ENCODE measurements at regions not wholly inside any gene's neighbourhood (a gene's known extent, or its start where the extent isn't known, plus 50 kb on each side); places are given as distances from the start of the nearest gene placed in this dataset.
"Not testable (repeated sequence)": the region's sequence is repeated elsewhere in the genome, so short reads cannot be mapped to it uniquely, and the experiment has no call there.

GRCh38 chr1:60850084-60850483 lies 232.3 kb upstream of the NFIA start:
- Histone ChIP-seq H3K27me3 (no peaks in the 10 kb centered on the region), H3K27ac (no peak overlapping the region), H3K4me1 (no peaks in the 10 kb centered on the region), H3K36me3 (no peaks in the 10 kb centered on the region), H3K4me3 (no peak overlapping the region), H4K20me1 (no peaks in the 10 kb centered on the region), H3K9ac (no peak overlapping the region), H3K4me2 (no peak overlapping the region), H3K9me3 (replicated peaks in 1 of 11) (peaks cover 1 to 20% (median 16%) of the 10 kb centered on the region in 11 experiments; a peak in 16 of 22 replicates)
- no peak for TF ChIP-seq Cebpa-rat (IDR thresholded peaks at IDR 0.05)

- H3K4me2 ChIP-seq, result no peak overlapping the region
- no peaks in the 10 kb centered on the region for H4K20me1 ChIP-seq
- TF ChIP-seq Cebpa-rat (IDR thresholded peaks at IDR 0.05), result no peak
- H3K9ac ChIP-seq, result no peak overlapping the region
- H3K27me3 ChIP-seq, result no peaks in the 10 kb centered on the region
- no peaks in the 10 kb centered on the region for H3K36me3 ChIP-seq
- H3K4me1 ChIP-seq, result no peaks in the 10 kb centered on the region
- peaks cover 8 to 26% (median 22%) of the 10 kb centered on the region in 11 experiments; a peak in 17 of 22 replicates for H3K9me3 ChIP-seq (replicated peaks in 1 of 11)
- H3K27ac ChIP-seq, result no peak overlapping the region
- H3K4me3 ChIP-seq, result no peak overlapping the region
Observed at GRCh38 chr1:60849401-60849800, 233.0 kb upstream of the NFIA start.

- Histone ChIP-seq H3K36me3 (no peaks in the 10 kb centered on the region), H4K20me1 (no peaks in the 10 kb centered on the region), H3K27ac (no peak overlapping the region), H3K4me3 (no peak overlapping the region), H3K4me2 (no peak overlapping the region), H3K9ac (no peak overlapping the region), H3K4me1 (no peaks in the 10 kb centered on the region), H3K9me3 (replicated peaks in 1 of 11) (peaks cover 11 to 28% (median 23%) of the 10 kb centered on the region in 11 experiments; a peak in 17 of 22 replicates), H3K27me3 (no peaks in the 10 kb centered on the region)
- no peak for TF ChIP-seq Cebpa-rat (IDR thresholded peaks at IDR 0.05)
Observed at GRCh38 chr1:60848583-60849188, 233.7 kb upstream of the NFIA start.

GRCh38 chr1:60847855-60848582 lies 234.3 kb upstream of the NFIA start:
- H3K9me3 ChIP-seq (replicated peaks in 1 of 11), result peaks cover 11 to 28% (median 23%) of the 10 kb centered on the region in 11 experiments; a peak in 17 of 22 replicates
- no peaks in the 10 kb centered on the region for H3K36me3 ChIP-seq
- H3K4me2 ChIP-seq, result no peak overlapping the region
- no peaks in the 10 kb centered on the region for H3K27me3 ChIP-seq
- no peak overlapping the region for H3K4me3 ChIP-seq
- no peak overlapping the region for H3K27ac ChIP-seq
- H3K4me1 ChIP-seq, result no peaks in the 10 kb centered on the region
- no peaks in the 10 kb centered on the region for H4K20me1 ChIP-seq
- TF ChIP-seq Cebpa-rat (IDR thresholded peaks at IDR 0.05), result no peak
- H3K9ac ChIP-seq, result no peak overlapping the region

GRCh38 chr1:60847391-60847790 lies 235.0 kb upstream of the NFIA start:
- Histone ChIP-seq H3K4me1 (no peaks in the 10 kb centered on the region), H4K20me1 (no peaks in the 10 kb centered on the region), H3K9me3 (replicated peaks in 1 of 11) (peaks cover 11 to 28% (median 23%) of the 10 kb centered on the region in 11 experiments; a peak in 17 of 22 replicates), H3K27me3 (no peaks in the 10 kb centered on the region), H3K4me2 (no peak overlapping the region), H3K4me3 (no peak overlapping the region), H3K36me3 (no peaks in the 10 kb centered on the region), H3K27ac (no peak overlapping the region), H3K9ac (no peak overlapping the region)
- no peak for TF ChIP-seq Cebpa-rat (IDR thresholded peaks at IDR 0.05)

GRCh38 chr1:60845659-60846058 lies 236.7 kb upstream of the NFIA start:
- not testable (repeated sequence) for H4K20me1 ChIP-seq, H3K36me3 ChIP-seq, H3K4me2 ChIP-seq, H3K27me3 ChIP-seq, H3K27ac ChIP-seq, H3K4me1 ChIP-seq, H3K9ac ChIP-seq, H3K4me3 ChIP-seq
- H3K9me3 ChIP-seq (replicated peaks in 1 of 11), result peaks cover 11 to 26% (median 21%) of the 10 kb centered on the region in 11 experiments; a peak in 17 of 22 replicates

- Histone ChIP-seq H3K36me3 (no peaks in the 10 kb centered on the region), H4K20me1 (no peaks in the 10 kb centered on the region), H3K9ac (no peak overlapping the region), H3K4me3 (no peak overlapping the region), H3K4me1 (no peaks in the 10 kb centered on the region), H3K9me3 (replicated peaks in 1 of 11) (peaks cover 6 to 12% (median 8%) of the 10 kb centered on the region in 11 experiments; a peak in 12 of 22 replicates), H3K27ac (no peak overlapping the region), H3K27me3 (no peaks in the 10 kb centered on the region), H3K4me2 (no peak overlapping the region)
- no peak for TF ChIP-seq Cebpa-rat (IDR thresholded peaks at IDR 0.05)
Observed at GRCh38 chr1:60842304-60842703, 240.1 kb upstream of the NFIA start.

- no peaks in the 10 kb centered on the region for H3K27me3 ChIP-seq
- no peak overlapping the region for H3K4me2 ChIP-seq
- H3K36me3 ChIP-seq, result no peaks in the 10 kb centered on the region
- no peaks in the 10 kb centered on the region for H4K20me1 ChIP-seq
- H3K9ac ChIP-seq, result no peak overlapping the region
- no peak for TF ChIP-seq Cebpa-rat (IDR thresholded peaks at IDR 0.05)
- no peaks in the 10 kb centered on the region for H3K4me1 ChIP-seq
- peaks cover 6 to 12% (median 8%) of the 10 kb centered on the region in 11 experiments; a peak in 12 of 22 replicates for H3K9me3 ChIP-seq (replicated peaks in 1 of 11)
- no peak overlapping the region for H3K4me3 ChIP-seq
- H3K27ac ChIP-seq, result no peak overlapping the region
Observed at GRCh38 chr1:60841116-60842046, 241.0 kb upstream of the NFIA start.

- H3K9ac ChIP-seq, H3K4me2 ChIP-seq, H3K36me3 ChIP-seq, H3K4me3 ChIP-seq, H3K27ac ChIP-seq, H3K4me1 ChIP-seq, H4K20me1 ChIP-seq, H3K27me3 ChIP-seq: not testable (repeated sequence)
- H3K9me3 ChIP-seq (replicated peaks in 1 of 11), result peaks cover 6 to 11% (median 8%) of the 10 kb centered on the region in 11 experiments; a peak in 12 of 22 replicates
Observed at GRCh38 chr1:60840476-60840875, 241.9 kb upstream of the NFIA start.
